Liver (tissue), 7 donors: ENCODE measurements at regions not wholly inside any gene's neighbourhood (a gene's known extent, or its start where the extent isn't known, plus 50 kb on each side); places are given as distances from the start of the nearest gene placed in this dataset.

Experiments
- DNase-seq: peaks from one replicate; pipeline ENCODE4 v3.0.0-alpha.2; 2017; ENCODE audit warnings: low spot score
- H3K27ac ChIP-seq, 2 donors: one replicate each; pipeline ENCODE4 v1.7.0; 2013; ENCODE audit warnings: inconsistent platforms in 2 of 2, low read length in 2 of 2, control low read depth in 1 of 2, low read depth in 1 of 2, mild to moderate bottlenecking in 1 of 2
- H3K27me3 ChIP-seq, 4 donors: one replicate each; pipeline versions ENCODE4 v1.6.1 to v1.7.0; 2013; ENCODE audit warnings: low read length in 3 of 4, inconsistent platforms in 1 of 4, mild to moderate bottlenecking in 1 of 4, moderate library complexity in 1 of 4; ENCODE audit not compliant: control insufficient read depth in 4 of 4, insufficient read depth in 4 of 4
- H3K36me3 ChIP-seq, 4 donors: one replicate each; pipeline versions ENCODE4 v1.6.1 to v1.7.0; 2013; ENCODE audit warnings: low read length in 3 of 4, mild to moderate bottlenecking in 3 of 4, low read depth in 1 of 4, moderate library complexity in 1 of 4; ENCODE audit not compliant: control insufficient read depth in 4 of 4, insufficient read depth in 3 of 4
- H3K4me1 ChIP-seq, 4 donors: one replicate each; pipeline versions ENCODE4 v1.6.1 to v1.7.0; 2013; ENCODE audit warnings: low read length in 3 of 4, mild to moderate bottlenecking in 3 of 4, moderate library complexity in 1 of 4; ENCODE audit not compliant: control insufficient read depth in 4 of 4, insufficient read depth in 4 of 4
- H3K4me3 ChIP-seq, 3 donors: one replicate each; pipeline versions ENCODE4 v1.6.1 to v1.7.0; 2013; ENCODE audit warnings: low read length in 3 of 3, control low read depth in 1 of 3, low read depth in 1 of 3, mild to moderate bottlenecking in 1 of 3
- H3K9ac ChIP-seq, 2 donors: one replicate each; pipeline ENCODE4 v1.7.0; 2013; ENCODE audit warnings: low read length in 2 of 2, mild to moderate bottlenecking in 2 of 2, moderate library complexity in 2 of 2, control low read depth in 1 of 2, low read depth in 1 of 2
- H3K9me3 ChIP-seq, 4 donors: one replicate each; pipeline versions ENCODE4 v1.6.1 to v1.7.0; 2013; ENCODE audit warnings: low read length in 3 of 4; ENCODE audit not compliant: control insufficient read depth in 4 of 4
- EGR1 ChIP-seq, 2 donors: IDR thresholded peaks; 2 replicates each; pipeline ENCODE4 v1.6.1; 2016 to 2018; ENCODE audit warnings: antibody characterized with exemption in 2 of 2, low read depth in 2 of 2
- FOXA1 ChIP-seq: IDR thresholded peaks from 2 replicates; pipeline ENCODE4 v1.6.1; 2016; ENCODE audit warnings: antibody characterized with exemption
- FOXA2 ChIP-seq: IDR thresholded peaks from 2 replicates; pipeline ENCODE4 v1.6.1; 2016; ENCODE audit warnings: antibody characterized with exemption
- GABPA ChIP-seq, 2 donors: IDR thresholded peaks in 1 of 2; conservative IDR thresholded peaks in 1 of 2; 2 replicates each; pipeline ENCODE4 v1.6.1; 2016; ENCODE audit warnings: antibody characterized with exemption in 2 of 2, mild to moderate bottlenecking in 1 of 2, moderate library complexity in 1 of 2
- HNF4A ChIP-seq, 2 donors: conservative IDR thresholded peaks; 2 replicates each; pipeline ENCODE4 v1.6.1; 2016; ENCODE audit warnings: antibody characterized with exemption in 2 of 2, mild to moderate bottlenecking in 2 of 2
- HNF4G ChIP-seq: IDR thresholded peaks from 2 replicates; pipeline ENCODE4 v1.6.1; 2016; ENCODE audit warnings: antibody characterized with exemption
- JUND ChIP-seq, 2 donors: IDR thresholded peaks; 2 replicates each; pipeline ENCODE4 v1.6.1; 2016; ENCODE audit warnings: antibody characterized with exemption in 2 of 2
- MAX ChIP-seq: IDR thresholded peaks from 2 replicates; pipeline ENCODE4 v1.6.1; 2016; ENCODE audit warnings: antibody characterized with exemption
- NR2F2 ChIP-seq: IDR thresholded peaks from 2 replicates; pipeline ENCODE4 v1.6.1; 2016; ENCODE audit warnings: antibody characterized with exemption
- RAD21 ChIP-seq, 2 donors: IDR thresholded peaks; 2 replicates each; pipeline ENCODE4 v1.6.1; 2016; ENCODE audit warnings: antibody characterized with exemption in 2 of 2, mild to moderate bottlenecking in 2 of 2
- REST ChIP-seq: IDR thresholded peaks from 2 replicates; pipeline ENCODE4 v1.6.1; 2016; ENCODE audit warnings: antibody characterized with exemption, mild to moderate bottlenecking
- RXRA ChIP-seq, 2 donors: IDR thresholded peaks; 2 replicates each; pipeline ENCODE4 v1.6.1; 2017 to 2018; ENCODE audit warnings: antibody characterized with exemption in 2 of 2, mild to moderate bottlenecking in 1 of 2
- SP1 ChIP-seq: IDR thresholded peaks from 2 replicates; pipeline ENCODE4 v1.6.1; 2018; ENCODE audit warnings: antibody characterized with exemption, mild to moderate bottlenecking
- TAF1 ChIP-seq: conservative IDR thresholded peaks from 2 replicates; pipeline ENCODE4 v1.6.1; 2016; ENCODE audit warnings: antibody characterized with exemption, mild to moderate bottlenecking
- YY1 ChIP-seq: IDR thresholded peaks from 2 replicates; pipeline ENCODE4 v1.6.1; 2016; ENCODE audit warnings: antibody characterized with exemption, mild to moderate bottlenecking
- WGBS: extraction: QIAGEN DNeasy Blood & Tissue Kit; methylation state at CpG from one replicate; pipeline ENCODE4 v1.1.7; 2013; 5-methylcytosine and 5-hydroxymethylcytosine counted together
- TF ChIP-seq, protein P1 (sequence below): IDR thresholded peaks from 2 replicates; pipeline ENCODE4 v1.6.1; 2016; ENCODE audit warnings: antibody characterized with exemption
- TF ChIP-seq, protein P2 (sequence below): IDR thresholded peaks from 2 replicates; pipeline ENCODE4 v1.6.1; 2016; ENCODE audit warnings: antibody characterized with exemption
- donor health status: healthy.
- donor health status: healthy.
- donor health status: healthy.
- donor health status: healthy.

- no peak overlapping the region for H3K9ac ChIP-seq
- H3K36me3 ChIP-seq, result no peaks in the 10 kb centered on the region
- no peak overlapping the region for H3K27ac ChIP-seq
- TF ChIP-seq, protein P1, sequence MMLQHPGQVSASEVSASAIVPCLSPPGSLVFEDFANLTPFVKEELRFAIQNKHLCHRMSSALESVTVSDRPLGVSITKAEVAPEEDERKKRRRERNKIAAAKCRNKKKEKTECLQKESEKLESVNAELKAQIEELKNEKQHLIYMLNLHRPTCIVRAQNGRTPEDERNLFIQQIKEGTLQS, result no peak
- TF ChIP-seq REST, result no peak
- TF ChIP-seq SP1, result no peak
- TF ChIP-seq NR2F2, result no peak
- TF ChIP-seq RAD21 (IDR thresholded peaks at IDR 0.05), result no peak
- no peak for TF ChIP-seq EGR1 (IDR thresholded peaks at IDR 0.05; ENCODE audit: low read depth in 2 of 2)
- TF ChIP-seq HNF4G, result no peak
- no peak for TF ChIP-seq YY1
- no peak for TF ChIP-seq RXRA (IDR thresholded peaks at IDR 0.05)
- no peak for TF ChIP-seq GABPA (IDR thresholded peaks at IDR 0.05 in 1 of 2, conservative IDR thresholded peaks at IDR 0.05 in 1 of 2)
- no peak for TF ChIP-seq HNF4A (conservative IDR thresholded peaks at IDR 0.05)
- TF ChIP-seq TAF1, result no peak
- TF ChIP-seq, protein P2, sequence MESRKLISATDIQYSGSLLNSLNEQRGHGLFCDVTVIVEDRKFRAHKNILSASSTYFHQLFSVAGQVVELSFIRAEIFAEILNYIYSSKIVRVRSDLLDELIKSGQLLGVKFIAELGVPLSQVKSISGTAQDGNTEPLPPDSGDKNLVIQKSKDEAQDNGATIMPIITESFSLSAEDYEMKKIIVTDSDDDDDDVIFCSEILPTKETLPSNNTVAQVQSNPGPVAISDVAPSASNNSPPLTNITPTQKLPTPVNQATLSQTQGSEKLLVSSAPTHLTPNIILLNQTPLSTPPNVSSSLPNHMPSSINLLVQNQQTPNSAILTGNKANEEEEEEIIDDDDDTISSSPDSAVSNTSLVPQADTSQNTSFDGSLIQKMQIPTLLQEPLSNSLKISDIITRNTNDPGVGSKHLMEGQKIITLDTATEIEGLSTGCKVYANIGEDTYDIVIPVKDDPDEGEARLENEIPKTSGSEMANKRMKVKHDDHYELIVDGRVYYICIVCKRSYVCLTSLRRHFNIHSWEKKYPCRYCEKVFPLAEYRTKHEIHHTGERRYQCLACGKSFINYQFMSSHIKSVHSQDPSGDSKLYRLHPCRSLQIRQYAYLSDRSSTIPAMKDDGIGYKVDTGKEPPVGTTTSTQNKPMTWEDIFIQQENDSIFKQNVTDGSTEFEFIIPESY, result no peak
- no peak for TF ChIP-seq FOXA1
- TF ChIP-seq FOXA2, result no peak
- no peak for TF ChIP-seq MAX
- no peaks in the 10 kb centered on the region for H3K27me3 ChIP-seq
- H3K4me1 ChIP-seq, result no peaks in the 10 kb centered on the region
- H3K4me3 ChIP-seq, result no peak overlapping the region
- no peak for DNase-seq
- no peaks in the 10 kb centered on the region for H3K9me3 ChIP-seq
- 64% methylated on average over 5 of the region's 5 CpGs for WGBS
Observed at GRCh38 chr4:187387739-187388138, 607.8 kb upstream of the ZFP42 start.

GRCh38 chr4:187389420-187389819 lies 606.2 kb upstream of the ZFP42 start:
- Histone ChIP-seq H3K9ac (no peak overlapping the region), H3K4me1 (no peaks in the 10 kb centered on the region), H3K27ac (no peak overlapping the region), H3K9me3 (no peaks in the 10 kb centered on the region), H3K4me3 (no peak overlapping the region), H3K36me3 (no peaks in the 10 kb centered on the region), H3K27me3 (no peaks in the 10 kb centered on the region)
- TF ChIP-seq, protein P1, result no peak
- no peak for TF ChIP-seq GABPA (IDR thresholded peaks at IDR 0.05 in 1 of 2, conservative IDR thresholded peaks at IDR 0.05 in 1 of 2)
- TF ChIP-seq HNF4A (conservative IDR thresholded peaks at IDR 0.05), result no peak
- no peak for TF ChIP-seq HNF4G
- no peak for TF ChIP-seq EGR1 (IDR thresholded peaks at IDR 0.05; ENCODE audit: low read depth in 2 of 2)
- no peak for TF ChIP-seq TAF1
- no peak for TF ChIP-seq RXRA (IDR thresholded peaks at IDR 0.05)
- no peak for TF ChIP-seq REST
- TF ChIP-seq JUND (IDR thresholded peaks at IDR 0.05), result no peak
- no peak for TF ChIP-seq FOXA1
- no peak for TF ChIP-seq YY1
- DNase-seq, result no peak
- whole genome bisulfite sequencing, result 64% methylated on average over 4 of the region's 4 CpGs
